OCI-LY1 (cell line): ENCODE measurements at regions not wholly inside any gene's neighbourhood (a gene's known extent, or its start where the extent isn't known, plus 50 kb on each side); places are given as distances from the start of the nearest gene placed in this dataset.
A peak's percentile ranks its signal among the peaks of the same experiment; 100 is the strongest.

ENCODE experiments used
- H2AFZ ChIP-seq: fragments of 200-600 bp; sonication (generic), shearing (Covaris generic); 2 replicates; pipeline ENCODE4 v1.6.0; 2014; ENCODE audit warnings: antibody characterized with exemption, mild to moderate bottlenecking, low read length
- H3F3A ChIP-seq: fragments of 200-600 bp; sonication (generic), shearing (Covaris generic); 2 replicates; pipeline ENCODE4 v1.6.0; 2014; ENCODE audit warnings: mild to moderate bottlenecking, antibody characterized with exemption, low read length, moderate library complexity; ENCODE audit not compliant: insufficient read depth
- H3K27ac ChIP-seq: fragments of 200-600 bp; sonication (generic); 2 replicates; pipeline ENCODE4 v1.5.1; 2014; ENCODE audit warnings: low read length, mixed run types, mild to moderate bottlenecking, low read depth; ENCODE audit not compliant: poor library complexity, severe bottlenecking
- H3K27me3 ChIP-seq: fragments of 200-600 bp; sonication (generic); 2 replicates; pipeline ENCODE4 v1.6.0; 2014; ENCODE audit warnings: antibody characterized with exemption, mild to moderate bottlenecking, low read length, moderate library complexity; ENCODE audit not compliant: insufficient read depth
- H3K36me3 ChIP-seq: fragments of 200-600 bp; sonication (generic); 2 replicates; pipeline ENCODE4 v1.6.1; 2014; ENCODE audit warnings: mild to moderate bottlenecking, antibody characterized with exemption, low read length, moderate library complexity, mixed read lengths; ENCODE audit not compliant: insufficient read depth
- H3K4me1 ChIP-seq: fragments of 200-600 bp; sonication (generic); 2 replicates; pipeline ENCODE4 v1.5.1; 2014; ENCODE audit warnings: mild to moderate bottlenecking, low read length, moderate library complexity; ENCODE audit not compliant: insufficient read depth, severe bottlenecking
- H3K4me2 ChIP-seq: fragments of 200-600 bp; sonication (generic), shearing (Covaris generic); 2 replicates; pipeline ENCODE4 v1.6.1; 2014; ENCODE audit warnings: low read length
- H3K4me3 ChIP-seq: fragments of 200-600 bp; sonication (generic); 2 replicates; pipeline ENCODE4 v1.5.1; 2014; ENCODE audit warnings: low read length, low read depth, mild to moderate bottlenecking, mixed read lengths; ENCODE audit not compliant: poor library complexity, severe bottlenecking
- H3K79me2 ChIP-seq: fragments of 200-600 bp; shearing (Covaris generic); 2 replicates; pipeline ENCODE4 v1.6.1; 2016; ENCODE audit warnings: mixed run types, low read length, mixed read lengths; ENCODE audit not compliant: insufficient read depth
- H3K9ac ChIP-seq: fragments of 200-600 bp; sonication (generic), shearing (Covaris generic); 2 replicates; pipeline ENCODE4 v1.6.1; 2014; ENCODE audit warnings: mild to moderate bottlenecking, low read length, mixed read lengths
- H3K9me2 ChIP-seq: fragments of 200-600 bp; sonication (generic), shearing (Covaris generic); 2 replicates; pipeline ENCODE4 v1.6.1; 2014; ENCODE audit warnings: low read depth, mild to moderate bottlenecking, low read length, mixed read lengths
- H3K9me3 ChIP-seq: fragments of 200-600 bp; shearing (Covaris generic); 2 replicates; pipeline ENCODE4 v1.6.1; 2014; ENCODE audit warnings: low read length, mixed read lengths
- H4K20me1 ChIP-seq: fragments of 200-600 bp; sonication (generic), shearing (Covaris generic); 2 replicates; pipeline ENCODE4 v1.6.0; 2016; ENCODE audit warnings: mild to moderate bottlenecking, low read length; ENCODE audit not compliant: insufficient read depth
- EZH2 ChIP-seq: fragments of 200-600 bp; sonication (generic), shearing (Covaris generic); IDR thresholded peaks from 2 replicates; pipeline ENCODE4 v1.8.0; 2017; ENCODE audit warnings: borderline replicate concordance, mixed run types, mild to moderate bottlenecking, antibody characterized with exemption, low read length, moderate library complexity, mixed read lengths
- TF ChIP-seq, protein P1 (sequence below): fragments of 200-600 bp; sonication (generic), shearing (Covaris generic); IDR thresholded peaks from 2 replicates; pipeline ENCODE4 v1.5.1; 2017; ENCODE audit warnings: mild to moderate bottlenecking, antibody characterized with exemption, low read length, moderate library complexity, mixed read lengths

DNA sequence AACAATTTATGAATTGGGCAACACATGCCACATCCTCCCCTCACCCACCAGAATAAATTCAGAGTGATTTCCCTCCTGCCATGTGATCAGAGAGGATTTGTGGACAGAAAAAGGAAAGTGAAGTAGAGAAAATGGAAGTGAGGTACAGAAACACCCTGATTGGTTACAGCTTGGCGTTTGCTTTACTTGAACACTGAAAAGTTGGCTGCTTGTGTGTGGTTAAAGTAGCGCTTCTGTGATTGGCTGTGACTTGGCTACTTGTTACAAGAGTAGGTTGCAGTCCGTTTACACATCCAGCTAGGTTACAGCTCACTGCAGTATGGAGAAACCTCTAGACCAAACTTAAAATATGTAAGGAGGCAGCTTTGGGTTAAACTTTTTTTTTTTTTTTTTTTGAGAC, 205.2 kb upstream of the ZNF608 start:
- H3K4me3 ChIP-seq, result peak overlapping the region; percentile 61
- no peaks in the 10 kb centered on the region for H4K20me1 ChIP-seq
- peaks cover 21% of the 10 kb centered on the region for H3K36me3 ChIP-seq
- peak overlapping the region; percentile 62 for H3K9ac ChIP-seq
- no peak overlapping the region for H2AFZ ChIP-seq
- H3K4me1 ChIP-seq, result peaks cover 43% of the 10 kb centered on the region
- H3K4me2 ChIP-seq, result peak overlapping the region; percentile 90
- no peak for TF ChIP-seq EZH2
- TF ChIP-seq, protein P1, sequence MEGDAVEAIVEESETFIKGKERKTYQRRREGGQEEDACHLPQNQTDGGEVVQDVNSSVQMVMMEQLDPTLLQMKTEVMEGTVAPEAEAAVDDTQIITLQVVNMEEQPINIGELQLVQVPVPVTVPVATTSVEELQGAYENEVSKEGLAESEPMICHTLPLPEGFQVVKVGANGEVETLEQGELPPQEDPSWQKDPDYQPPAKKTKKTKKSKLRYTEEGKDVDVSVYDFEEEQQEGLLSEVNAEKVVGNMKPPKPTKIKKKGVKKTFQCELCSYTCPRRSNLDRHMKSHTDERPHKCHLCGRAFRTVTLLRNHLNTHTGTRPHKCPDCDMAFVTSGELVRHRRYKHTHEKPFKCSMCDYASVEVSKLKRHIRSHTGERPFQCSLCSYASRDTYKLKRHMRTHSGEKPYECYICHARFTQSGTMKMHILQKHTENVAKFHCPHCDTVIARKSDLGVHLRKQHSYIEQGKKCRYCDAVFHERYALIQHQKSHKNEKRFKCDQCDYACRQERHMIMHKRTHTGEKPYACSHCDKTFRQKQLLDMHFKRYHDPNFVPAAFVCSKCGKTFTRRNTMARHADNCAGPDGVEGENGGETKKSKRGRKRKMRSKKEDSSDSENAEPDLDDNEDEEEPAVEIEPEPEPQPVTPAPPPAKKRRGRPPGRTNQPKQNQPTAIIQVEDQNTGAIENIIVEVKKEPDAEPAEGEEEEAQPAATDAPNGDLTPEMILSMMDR, result no peak
- H3K9me3 ChIP-seq, result no peaks in the 10 kb centered on the region
- no peaks in the 10 kb centered on the region for H3F3A ChIP-seq
- no peaks in the 10 kb centered on the region for H3K79me2 ChIP-seq
- no peaks in the 10 kb centered on the region for H3K27me3 ChIP-seq
- H3K9me2 ChIP-seq, result no peaks in the 10 kb centered on the region
- H3K27ac ChIP-seq, result peak overlapping the region; percentile 95

DNA sequence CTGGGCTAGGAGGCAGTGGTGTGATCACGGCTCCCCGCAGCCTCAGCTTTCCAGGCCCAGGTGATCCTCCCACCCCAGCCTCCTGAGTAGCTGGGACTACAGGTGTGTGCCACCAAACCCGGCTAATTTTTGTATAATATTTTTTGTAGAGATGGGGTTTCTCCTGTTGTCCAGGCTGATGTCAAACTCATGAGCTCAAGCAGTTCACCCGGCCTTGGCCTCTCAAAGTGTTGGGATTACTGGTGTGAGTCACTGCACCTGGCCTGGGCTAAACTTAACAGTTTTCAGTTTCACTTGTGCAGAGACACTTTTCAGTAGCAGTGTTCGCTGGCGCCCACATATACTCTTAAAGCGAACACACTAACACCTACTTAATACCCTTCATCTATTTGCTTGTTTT, 205.6 kb upstream of the ZNF608 start:
- Histone ChIP-seq H3K79me2 (no peaks in the 10 kb centered on the region), H3K27me3 (no peaks in the 10 kb centered on the region), H3K4me1 (peaks cover 43% of the 10 kb centered on the region), H3K9ac (peak overlapping the region; percentile 62), H3K27ac (peak overlapping the region; percentile 95), H4K20me1 (no peaks in the 10 kb centered on the region), H3K9me3 (no peaks in the 10 kb centered on the region), H3F3A (no peaks in the 10 kb centered on the region), H2AFZ (no peak overlapping the region), H3K9me2 (no peaks in the 10 kb centered on the region), H3K36me3 (peaks cover 21% of the 10 kb centered on the region), H3K4me2 (peak overlapping the region; percentile 90), H3K4me3 (peak overlapping the region; percentile 61)
- TF ChIP-seq EZH2, result no peak
- TF ChIP-seq, protein P1, result no peak

DNA sequence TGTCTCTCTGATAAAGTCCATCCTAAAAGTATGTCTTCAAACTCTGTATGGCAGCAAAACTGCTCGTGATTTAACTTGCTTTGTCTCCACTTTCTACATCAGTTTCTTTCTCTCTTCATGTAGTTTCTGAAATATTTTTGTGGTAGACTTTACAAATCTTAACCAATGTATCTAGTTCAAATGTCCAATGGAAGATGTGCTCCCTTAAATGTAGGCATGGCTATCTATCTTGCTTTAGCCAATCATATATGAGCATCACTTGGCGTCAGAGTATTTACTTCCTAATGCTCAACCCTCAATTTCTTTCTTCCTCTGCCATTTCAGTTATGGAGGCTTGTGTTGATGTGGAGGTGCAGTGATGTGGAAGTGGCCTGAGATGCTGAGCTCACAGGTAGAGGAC, 206.1 kb upstream of the ZNF608 start:
- H3K9ac ChIP-seq, result peak overlapping the region; percentile 62

More for the DNA sequence above, 206.1 kb upstream of the ZNF608 start:
- Histone ChIP-seq H3K9me3 (no peaks in the 10 kb centered on the region), H3K36me3 (peaks cover 26% of the 10 kb centered on the region), H3F3A (no peaks in the 10 kb centered on the region), H3K4me1 (peaks cover 48% of the 10 kb centered on the region), H3K4me2 (peak overlapping the region; percentile 90), H3K9me2 (no peaks in the 10 kb centered on the region), H4K20me1 (no peaks in the 10 kb centered on the region), H3K27ac (peak overlapping the region; percentile 95), H3K79me2 (no peaks in the 10 kb centered on the region), H2AFZ (no peak overlapping the region; the same call in 1 of the 2 replicates), H3K4me3 (peak overlapping the region; percentile 61), H3K27me3 (no peaks in the 10 kb centered on the region)
- TF ChIP-seq, protein P1, result no peak
- TF ChIP-seq EZH2, result no peak
